Epithelial cell of prostate (primary cell): ENCODE measurements at regions not wholly inside any gene's neighbourhood (a gene's known extent, or its start where the extent isn't known, plus 50 kb on each side); places are given as distances from the start of the nearest gene placed in this dataset.
"Not testable (repeated sequence)": the region's sequence is repeated elsewhere in the genome, so short reads cannot be mapped to it uniquely, and the experiment has no call there.

Source experiments
- DNase-seq: peaks from one replicate; pipeline ENCODE4 v3.0.0-alpha.2; 2011; ENCODE audit warnings: low read depth, low spot score
- H3K27ac ChIP-seq: fragments of 450-650 bp; 2 replicates; pipeline ENCODE4 v1.5.1; 2017; ENCODE audit warnings: mild to moderate bottlenecking

DNA sequence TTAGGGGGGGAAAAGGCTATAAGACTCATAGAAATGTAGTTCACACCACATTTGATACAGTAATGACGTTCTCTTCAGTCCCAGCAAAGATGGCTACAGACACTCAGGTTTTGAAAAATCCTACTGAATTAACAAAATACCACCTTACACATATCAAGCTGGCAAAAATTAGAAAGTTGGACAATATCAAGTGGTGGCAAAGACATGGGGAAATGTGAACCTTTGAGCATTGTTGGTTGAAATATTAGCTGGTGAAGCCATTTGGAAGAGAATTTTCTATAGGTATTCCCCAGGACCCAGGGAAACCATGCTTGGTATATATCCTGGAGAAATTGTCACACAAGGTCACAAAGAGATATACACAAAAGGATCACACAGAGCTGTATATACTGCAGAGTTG, 163.0 kb downstream of the ADSS2 start:
- no peak for DNase-seq
- no peak overlapping the region for H3K27ac ChIP-seq

DNA sequence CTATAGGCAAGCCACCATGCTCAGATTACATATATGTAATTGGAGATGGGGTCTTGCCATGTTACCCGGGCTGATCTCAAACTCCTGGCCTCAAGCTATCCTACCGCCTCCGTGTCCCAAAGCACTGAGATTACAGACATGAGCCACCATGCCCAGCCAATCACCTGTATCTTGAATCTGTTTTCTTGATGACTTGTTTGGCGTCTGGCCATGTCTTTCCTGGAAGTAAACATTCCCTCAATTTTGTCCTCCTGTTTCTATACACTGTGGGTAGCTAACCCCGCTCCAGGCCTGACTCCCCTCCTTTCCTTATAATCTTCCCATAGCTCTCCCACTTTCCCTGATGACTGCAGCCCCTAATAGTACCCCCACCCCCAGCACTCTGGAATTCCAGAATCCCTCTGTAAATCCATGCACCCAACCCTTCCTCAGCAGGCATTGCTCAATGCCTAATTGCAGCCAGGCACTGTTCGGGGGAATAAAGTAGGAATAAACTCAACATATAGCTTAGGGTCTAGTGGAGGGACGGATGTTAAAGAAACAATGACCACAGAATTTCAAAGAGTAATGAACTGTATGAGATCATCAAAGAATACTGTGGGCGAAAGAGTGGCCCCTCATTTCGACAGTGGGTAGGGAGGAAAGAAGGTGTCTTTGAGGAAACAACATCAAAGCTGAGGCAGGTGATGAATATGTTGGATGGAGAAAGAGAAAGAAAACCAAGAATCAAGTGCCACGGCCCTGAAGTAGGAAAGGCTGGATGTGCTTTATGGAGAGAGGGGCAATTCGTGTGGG, 161.5 kb downstream of the ADSS2 start:
- no peak for DNase-seq
- no peak overlapping the region for H3K27ac ChIP-seq

DNA sequence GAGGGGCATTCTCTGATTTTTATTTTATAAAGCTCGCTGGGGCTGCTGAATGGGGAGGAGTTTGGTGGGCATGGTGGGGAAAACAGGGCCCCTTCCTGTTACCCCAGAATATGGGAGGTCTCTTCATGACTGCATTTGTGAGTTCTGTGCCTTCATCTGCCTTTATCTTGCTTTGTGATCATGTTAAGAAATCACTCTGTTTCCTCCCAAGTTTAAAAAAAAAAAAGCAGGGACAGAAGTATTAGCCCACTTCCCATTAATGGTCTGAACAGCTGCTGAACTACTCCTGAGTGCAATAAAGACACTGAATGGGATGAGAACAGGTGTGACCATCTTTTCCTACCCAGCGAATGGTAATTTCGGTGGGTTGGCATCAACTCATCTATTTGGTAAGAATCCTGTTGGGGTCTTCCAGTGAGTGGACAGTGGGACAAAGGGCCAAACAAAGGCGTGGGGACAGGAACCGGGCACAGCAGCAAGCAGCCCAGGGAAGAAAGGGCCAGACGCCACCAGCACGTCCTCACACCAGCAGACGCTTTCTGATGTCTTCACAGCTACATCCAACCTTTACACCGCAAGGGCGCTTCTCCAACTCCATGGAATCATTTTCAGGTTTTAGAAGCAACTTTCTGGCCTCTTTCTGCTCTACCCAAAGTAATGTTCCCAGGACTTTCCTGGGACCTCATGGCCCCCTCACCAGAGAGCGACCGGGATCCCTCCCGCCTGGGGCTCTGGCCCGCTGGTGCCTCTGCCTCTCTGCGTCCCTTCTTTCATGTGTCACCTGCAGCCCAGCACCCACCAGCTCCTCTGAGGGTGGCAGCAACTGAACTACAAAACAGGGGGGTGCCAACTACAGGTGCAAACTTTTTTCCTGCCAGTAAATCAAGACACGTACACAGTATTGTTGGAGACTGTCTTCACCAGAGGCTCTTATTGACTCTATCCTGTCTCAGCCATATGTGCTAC, 160.2 kb downstream of the ADSS2 start:
- no peak overlapping the region for H3K27ac ChIP-seq
- no peak for DNase-seq

DNA sequence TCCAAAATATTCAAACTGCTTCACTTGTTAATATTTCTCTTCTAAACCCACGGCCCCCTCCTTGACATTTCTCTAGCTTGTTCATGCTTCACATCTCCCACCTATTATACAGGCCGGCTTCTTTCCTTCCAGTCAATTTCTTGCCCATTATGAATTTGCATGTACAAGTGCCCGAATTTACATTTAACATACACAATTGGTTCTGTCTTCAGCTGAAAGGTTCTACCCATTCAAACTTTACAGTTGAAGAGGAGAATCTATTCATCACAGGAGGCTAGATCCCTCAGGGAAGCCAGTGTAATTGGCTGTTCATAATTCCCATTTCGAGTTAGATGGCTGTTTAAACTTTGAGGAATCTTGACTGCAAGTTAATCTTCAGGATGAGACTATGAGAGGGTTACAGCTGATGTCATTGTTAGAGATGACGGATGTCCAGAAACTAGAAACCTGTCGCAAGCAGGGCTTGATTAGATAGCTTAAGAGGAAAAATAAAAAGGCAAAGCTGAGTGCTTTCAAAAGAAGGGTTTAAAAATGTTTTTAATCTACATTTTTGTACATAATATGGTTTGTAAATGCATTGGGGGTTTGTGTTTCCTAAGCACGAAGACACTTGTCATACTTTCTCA, 157.0 kb downstream of the ADSS2 start:
- H3K27ac ChIP-seq: no peak overlapping the region
- DNase-seq: no peak

DNA sequence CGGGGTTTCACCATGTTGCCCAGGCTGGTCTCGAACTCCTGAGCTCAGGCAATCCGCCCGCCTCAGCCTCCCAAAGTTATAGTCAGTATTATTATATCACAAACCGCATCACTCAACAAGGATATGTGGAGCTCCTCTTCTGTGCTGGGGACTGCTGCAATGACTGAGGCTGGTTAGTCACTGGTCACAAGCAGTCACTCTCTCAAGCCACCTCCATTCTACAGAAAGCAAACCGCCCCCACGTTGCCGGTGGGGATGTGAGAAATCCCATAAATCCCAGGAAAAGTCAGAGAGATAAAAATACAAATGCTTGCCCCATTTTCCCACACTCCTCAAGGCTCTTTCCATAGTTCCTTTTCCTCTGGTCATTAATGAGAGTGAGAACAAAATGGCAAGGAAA, 155.7 kb downstream of the ADSS2 start:
- DNase-seq: no peak
- H3K27ac ChIP-seq: no peak overlapping the region

DNA sequence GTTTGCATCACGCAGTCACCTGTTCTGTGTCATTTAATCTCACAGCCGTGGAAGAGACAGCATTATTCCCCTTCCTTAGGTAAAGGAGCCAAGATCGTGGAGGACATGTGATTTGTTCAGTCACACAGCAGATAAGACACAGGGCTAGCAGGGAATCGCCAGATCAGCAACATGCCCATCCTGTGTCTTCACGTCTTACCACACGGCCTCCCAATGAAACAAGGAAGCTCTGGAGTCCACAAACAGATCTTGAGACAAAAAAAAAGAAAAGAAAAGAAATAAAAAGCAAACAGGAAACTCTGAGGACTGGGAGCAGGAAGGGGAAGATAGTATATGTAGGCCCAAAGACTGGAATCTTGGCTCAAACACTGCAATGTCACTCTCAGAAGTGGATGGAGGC, 155.3 kb downstream of the ADSS2 start:
- H3K27ac ChIP-seq: no peak overlapping the region
- DNase-seq: no peak

DNA sequence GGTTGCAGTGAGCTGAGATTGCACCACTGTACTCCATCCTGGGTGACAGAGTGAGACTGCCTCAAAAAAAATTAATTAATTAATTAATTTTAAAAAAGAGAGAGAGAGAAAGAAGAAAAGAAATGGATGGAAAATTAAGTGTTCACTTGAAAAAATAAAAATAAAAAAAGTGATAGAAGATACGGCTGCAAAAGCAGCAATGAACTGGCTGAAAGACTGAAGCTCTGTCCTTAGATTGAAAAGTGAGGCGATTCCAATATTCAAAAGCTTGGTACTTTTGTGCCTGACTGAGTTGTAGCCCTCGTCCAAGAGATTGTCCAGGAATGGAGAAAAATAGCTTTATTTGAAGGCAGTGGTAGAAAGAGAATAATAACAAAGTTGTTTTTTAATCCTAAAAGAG, 154.6 kb downstream of the ADSS2 start:
- no peak for DNase-seq
- H3K27ac ChIP-seq: no peak overlapping the region

DNA sequence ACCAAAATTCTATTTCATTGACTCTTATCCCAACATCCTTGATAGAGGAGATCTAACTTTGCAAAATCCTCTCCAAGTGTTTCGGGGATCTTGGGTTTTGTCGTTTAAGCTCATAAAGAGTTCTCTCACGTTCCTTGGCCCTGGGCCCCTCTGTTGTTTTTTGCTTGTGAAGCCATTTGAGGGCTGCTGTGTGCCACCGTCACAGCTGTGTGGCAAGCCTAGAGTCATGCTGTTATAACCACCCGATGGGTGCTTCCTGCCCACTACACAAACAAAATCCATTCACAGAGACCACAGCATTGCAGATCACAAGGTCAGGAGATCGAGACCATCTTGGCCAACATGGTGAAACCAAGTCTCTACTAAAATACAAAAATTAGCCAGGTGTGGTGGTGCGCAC, 154.1 kb downstream of the ADSS2 start:
- no peak overlapping the region for H3K27ac ChIP-seq
- no peak for DNase-seq

DNA sequence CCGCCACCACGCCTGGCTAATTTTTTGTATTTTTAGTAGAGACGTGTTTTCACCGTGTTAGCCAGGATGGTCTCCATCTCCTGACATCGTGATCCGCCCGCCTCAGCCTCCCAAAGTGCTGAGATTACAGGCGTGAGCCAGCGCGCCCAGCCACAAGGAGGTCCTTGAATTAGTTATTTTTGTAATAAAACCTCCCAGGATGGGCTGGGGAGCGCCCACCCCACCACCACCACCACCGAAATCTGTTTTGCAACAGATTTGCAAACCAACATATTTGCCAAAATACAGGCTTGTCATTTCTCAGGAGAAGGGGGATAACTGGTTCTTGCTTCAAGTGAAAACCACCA, 151.7 kb downstream of the ADSS2 start:
- not testable (repeated sequence) for H3K27ac ChIP-seq, DNase-seq

DNA sequence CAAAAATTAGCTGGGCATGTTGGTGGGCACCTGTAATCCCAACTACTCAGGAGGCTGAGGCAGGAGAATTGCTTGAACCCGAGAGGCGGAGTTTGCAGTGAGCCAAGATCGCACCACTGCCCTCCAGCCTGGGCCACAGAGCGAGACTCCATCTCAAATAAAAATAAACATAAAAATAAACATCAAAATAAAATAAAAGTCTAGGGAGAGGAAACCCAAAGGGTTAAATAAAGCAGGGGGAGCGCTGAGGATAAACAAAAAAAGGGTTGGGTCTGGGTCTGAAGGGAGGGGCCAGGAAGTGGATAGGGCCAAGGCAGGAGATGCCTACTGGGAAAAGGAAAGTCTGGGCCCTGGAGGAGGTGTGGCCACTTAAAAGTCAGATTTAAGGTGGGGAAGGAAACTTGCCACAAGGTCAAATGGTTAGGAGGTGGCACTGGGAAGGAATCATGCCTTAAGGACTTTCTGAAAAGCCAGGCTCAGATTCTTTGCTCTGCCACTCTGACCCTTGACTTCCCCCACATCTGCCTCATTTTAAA, 150.0 kb downstream of the ADSS2 start:
- peak overlapping the region; percentile 53 for H3K27ac ChIP-seq
- DNase-seq: no peak

DNA sequence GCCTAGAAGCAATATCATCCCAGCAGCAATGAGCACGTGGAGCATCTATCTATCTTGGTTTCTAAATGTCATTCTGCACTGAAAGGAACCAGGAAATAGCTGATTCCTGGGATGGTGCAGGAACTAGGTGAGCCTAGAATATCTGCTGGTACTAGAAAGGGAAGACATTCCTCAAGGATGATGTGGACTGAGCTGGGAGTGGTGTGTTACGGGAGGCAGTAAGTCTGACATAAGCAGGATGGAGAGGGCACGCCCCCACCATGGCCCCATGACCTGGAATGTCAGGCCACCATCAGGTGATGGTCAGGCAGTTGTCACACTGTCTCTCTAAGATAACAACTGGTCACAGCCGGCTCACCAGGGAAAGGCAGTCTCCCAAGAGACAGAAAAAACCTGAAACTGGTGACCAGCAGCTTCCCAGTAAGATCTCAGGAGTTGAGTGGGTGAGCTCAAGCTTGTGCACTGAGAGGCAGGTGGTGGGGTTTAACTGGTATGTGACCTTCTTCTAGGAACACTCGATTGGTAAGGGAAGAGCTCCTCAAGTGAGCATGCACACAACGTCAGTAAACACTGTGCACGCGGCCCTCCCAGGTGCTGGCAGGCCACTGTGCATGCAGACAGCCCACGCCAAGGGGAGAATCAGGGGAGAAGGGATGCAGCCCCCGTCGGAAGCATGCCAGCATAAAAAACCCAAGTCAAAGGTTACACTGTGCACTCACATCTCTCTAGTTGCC, 148.7 kb downstream of the ADSS2 start:
- H3K27ac ChIP-seq: peak overlapping the region; percentile 53
- DNase-seq: peak; percentile 45

DNA sequence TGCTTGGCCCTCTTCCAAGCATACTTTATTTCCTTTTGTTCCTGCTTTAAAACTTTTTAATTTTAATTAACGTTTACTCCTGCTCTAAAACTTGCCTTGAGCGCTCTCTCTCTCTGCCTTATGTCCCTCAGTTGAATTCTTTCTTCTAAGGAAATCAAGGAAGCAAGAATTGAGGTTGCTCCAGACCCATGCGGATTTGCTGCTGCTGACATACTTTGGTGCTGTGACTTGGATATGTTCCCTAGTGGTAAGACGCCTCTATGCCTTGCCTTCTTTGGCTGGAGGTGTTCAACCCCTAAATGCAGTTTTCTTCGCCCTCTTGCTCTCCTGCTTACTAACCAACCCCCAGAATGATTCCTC, 148.1 kb downstream of the ADSS2 start:
- H3K27ac ChIP-seq: peak overlapping the region; percentile 53
- DNase-seq: no peak

DNA sequence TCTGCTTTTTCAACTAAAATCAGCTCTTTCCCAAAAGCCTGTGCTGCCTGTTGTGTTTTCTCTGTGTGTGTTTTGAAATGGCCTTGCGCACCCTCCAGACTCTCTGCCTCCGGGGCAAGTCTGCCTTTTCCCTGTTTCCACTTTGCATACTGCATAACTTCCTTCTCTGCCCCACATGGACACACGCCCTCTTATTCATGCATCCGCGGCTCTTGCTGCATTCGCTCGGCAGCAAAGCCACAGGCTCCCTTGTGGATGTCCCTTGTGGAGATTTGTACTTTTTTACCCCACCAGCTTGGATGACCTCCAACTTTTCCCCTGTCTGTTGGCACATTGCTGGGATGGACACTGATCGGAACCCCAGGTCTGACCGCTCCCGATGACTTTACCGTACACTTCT, 147.6 kb downstream of the ADSS2 start:
- peak overlapping the region; percentile 53 for H3K27ac ChIP-seq

DNA sequence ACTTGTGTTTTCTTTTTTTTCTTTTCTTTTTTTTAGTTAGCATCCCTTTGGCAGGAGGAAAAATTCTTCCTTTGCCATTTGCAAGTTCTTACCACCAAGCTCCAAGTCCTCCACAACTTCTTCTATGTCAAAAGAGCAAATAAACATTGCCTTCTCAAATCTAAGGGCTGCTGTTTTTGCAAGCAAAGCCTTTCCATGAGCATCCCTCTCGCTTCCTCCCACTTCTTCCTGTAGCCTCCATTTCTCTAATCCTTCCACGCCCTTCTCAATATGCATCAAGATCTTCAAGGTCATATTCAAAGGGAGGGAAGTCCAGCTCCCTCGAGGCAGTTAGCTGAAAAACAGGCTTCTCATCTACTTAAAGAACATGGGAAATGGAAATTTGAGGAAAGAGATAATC, 147.1 kb downstream of the ADSS2 start:
- DNase-seq: no peak

More for the DNA sequence above, 147.6 kb downstream of the ADSS2 start:
- DNase-seq: no peak

DNA sequence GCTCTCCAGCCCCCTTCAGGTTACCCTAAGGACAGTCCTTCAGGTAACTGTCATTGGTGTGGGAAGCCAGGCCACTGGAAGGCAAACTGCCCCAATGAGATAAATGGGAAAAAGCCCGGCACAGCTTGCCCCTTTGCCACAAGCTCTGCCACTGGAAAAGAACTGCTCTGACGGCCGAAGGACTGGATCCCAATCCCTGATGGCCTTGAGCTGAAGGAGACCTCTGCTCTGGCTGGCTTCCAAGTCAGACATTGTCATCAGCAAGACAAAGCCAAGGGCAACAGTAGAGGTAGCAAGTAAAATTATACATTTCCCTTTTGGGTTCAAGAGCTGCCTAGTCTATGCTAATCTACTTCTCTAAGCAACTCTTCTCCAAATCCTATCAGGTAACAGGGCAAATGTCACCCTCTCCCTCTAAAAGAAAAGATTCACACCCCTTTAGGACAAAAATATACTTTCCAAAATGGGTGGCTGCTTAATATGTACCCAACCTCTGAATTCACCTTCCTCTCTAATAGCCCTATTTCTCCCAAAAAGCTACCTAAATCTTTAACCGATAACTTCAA, 145.8 kb downstream of the ADSS2 start:
- H3K27ac ChIP-seq: no peak overlapping the region
- DNase-seq: no peak

More for the DNA sequence above, 147.1 kb downstream of the ADSS2 start:
- H3K27ac ChIP-seq: no peak overlapping the region

DNA sequence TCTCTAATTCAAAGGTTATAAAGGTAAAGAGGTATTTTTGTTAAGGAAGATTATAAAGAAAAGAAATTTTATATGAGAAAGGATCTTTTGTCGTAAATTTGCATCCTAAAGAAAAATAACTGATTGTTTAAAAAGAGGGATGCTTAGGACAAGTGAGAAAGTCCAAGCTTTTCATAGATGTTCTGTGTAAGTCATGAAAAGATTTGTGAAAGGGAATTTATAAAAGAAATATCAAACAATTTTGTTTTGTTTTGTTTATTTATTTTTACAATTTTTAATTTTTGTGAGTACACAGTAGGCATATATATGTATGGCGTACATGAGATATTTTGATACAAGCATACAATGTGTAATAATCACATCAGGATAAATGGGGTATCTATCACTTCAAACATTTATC, 145.2 kb downstream of the ADSS2 start:
- no peak for DNase-seq
- no peak overlapping the region for H3K27ac ChIP-seq

DNA sequence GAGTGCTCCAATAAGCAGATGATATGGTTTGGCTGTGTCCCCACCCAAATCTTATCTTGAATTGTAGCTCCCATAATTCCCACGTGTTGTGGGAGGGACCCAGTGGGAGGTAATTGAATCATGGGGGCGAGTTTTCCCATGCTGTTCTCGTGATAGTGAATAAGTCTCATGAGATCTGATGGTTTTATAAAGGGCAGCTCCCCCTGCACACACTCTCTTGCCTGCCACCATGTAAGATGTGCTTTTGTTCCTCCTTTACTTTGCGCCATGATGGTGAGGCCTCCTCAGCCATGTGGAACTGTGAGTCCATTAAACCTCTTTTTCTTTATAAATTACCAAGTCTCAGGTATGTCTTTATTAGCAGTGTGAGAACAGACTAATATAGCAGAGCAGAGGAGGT, 142.5 kb downstream of the ADSS2 start:
- not testable (repeated sequence) for H3K27ac ChIP-seq, DNase-seq

DNA sequence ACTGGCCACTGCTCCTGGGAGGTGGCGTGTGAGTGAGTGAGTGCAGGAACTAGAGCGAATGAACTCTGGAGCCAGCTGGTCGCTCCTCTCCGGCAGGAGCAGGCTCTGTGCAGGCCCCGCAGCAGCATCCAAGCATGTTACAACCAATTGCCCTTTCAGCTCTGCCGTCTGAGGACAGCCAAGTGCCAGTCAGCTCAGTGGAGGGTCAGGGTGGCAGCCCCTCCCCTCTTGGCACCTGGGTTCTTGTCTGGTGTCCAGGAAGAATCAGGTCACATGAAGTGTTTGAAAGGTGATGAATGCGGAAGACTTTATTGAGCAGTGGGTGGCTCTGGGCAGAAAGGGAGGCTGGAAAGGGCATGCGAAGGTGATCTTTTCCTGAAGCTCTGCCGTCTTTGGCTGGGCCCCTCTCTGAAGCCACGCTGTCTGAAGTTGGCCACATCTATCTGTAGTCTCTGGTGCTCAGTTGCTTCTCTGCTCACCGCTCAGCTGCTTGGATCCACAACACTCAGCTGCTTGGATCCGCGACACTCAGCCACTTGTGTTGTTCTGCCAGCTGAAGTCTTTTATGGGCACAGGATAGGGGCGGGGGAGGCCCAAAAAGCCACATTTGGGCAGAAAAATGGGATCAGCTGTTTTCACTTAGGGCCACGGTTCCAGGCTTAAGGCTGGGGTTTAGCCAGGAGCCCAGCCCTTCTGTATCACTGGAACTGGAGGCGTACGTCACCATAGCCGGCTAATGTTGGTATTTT, 139.8 kb downstream of the ADSS2 start:
- no peak for DNase-seq
- no peak overlapping the region for H3K27ac ChIP-seq

DNA sequence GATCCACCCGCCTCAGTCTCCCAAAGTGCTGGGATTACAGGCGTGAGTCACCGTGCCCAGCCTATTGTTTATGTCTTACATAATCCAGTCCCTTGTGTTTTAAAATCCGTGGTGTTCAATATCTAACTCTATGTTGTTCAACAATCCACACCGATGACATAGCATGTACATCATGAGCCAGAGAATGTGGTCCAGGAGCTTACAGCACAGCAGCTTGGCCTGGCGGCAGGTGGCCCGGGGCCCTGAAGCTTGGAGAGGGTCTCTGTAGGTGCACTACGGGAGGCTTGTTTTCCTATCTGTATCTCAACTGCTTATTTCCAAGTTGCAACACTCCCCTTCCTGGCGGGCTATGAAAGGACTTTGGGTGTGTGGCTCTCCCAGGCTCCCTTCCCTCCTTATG, 138.4 kb downstream of the ADSS2 start:
- no peak for DNase-seq
- H3K27ac ChIP-seq: no peak overlapping the region
